Spleen (tissue), 7 donors: ENCODE measurements at regions not wholly inside any gene's neighbourhood (a gene's known extent, or its start where the extent isn't known, plus 50 kb on each side); places are given as distances from the start of the nearest gene placed in this dataset.

Source experiments
- CTCF ChIP-seq, 11 experiments: fragments of 200-600 bp in 7 of 11; fragments of 450-650 bp in 4 of 11; sonication (generic) in 4 of 11; IDR thresholded peaks in 8 of 11; conservative IDR thresholded peaks in 3 of 11; 1 replicate in 7 of 11; 2 replicates in 4 of 11; pipeline versions ENCODE4 v1.4.0 to v1.8.0; 2016 to 2021; ENCODE audit warnings: antibody characterized with exemption in 11 of 11, inconsistent platforms in 4 of 11, mild to moderate bottlenecking in 1 of 11
- POLR2A ChIP-seq, 3 donors: fragments of 450-650 bp; IDR thresholded peaks; one replicate each; pipeline ENCODE4 v1.5.1; 2017; ENCODE audit warnings: antibody characterized with exemption in 3 of 3, mild to moderate bottlenecking in 1 of 3
- POLR2AphosphoS5 ChIP-seq, 3 donors: sonication (generic); formaldehyde crosslinking; IDR thresholded peaks; one replicate each; pipeline ENCODE4 v1.5.1; 2017; ENCODE audit warnings: antibody characterized with exemption in 3 of 3
- donor health status: DM: no; HTN: no; CAD: no; lungs with moderate emphysema.
- donor health status: DM: no; HTN: no; CAD: no.
- donor health status: DM: no; HTN: no; CAD: no.

DNA sequence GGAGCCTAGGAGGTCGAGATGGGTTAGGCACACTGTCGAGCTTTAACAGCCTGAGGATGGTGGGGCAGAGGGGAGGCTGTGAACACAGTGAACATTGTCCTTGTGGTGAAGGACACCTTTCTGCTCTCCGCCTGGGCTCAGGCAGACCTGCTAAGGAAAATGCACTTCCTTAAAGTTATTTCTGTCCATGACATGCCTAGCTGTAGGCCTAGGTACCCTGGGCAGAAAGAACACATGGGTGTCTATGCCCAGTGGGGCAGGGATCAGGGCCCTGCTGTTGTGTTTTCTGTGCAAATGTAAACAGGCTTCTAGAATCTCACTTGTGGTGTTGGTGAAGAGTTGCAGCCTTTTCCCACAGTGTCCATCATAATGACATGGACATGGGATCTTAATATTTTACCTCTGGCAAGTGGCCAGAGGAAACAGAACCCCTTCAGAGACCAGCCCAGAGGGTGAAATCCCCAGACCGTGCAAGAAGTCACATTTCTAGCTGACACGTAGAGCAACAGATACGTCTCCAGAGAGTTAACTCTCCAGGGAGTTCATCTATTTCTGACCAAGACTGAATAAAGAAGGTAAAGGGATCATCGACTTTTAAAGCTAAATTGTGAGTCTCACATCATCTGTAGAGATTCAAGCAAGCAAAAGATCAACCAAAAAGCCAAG is 79.2 kb downstream of the C9orf152 start:
- TF ChIP-seq CTCF (IDR thresholded peaks at IDR 0.05 in 8 of 11, conservative IDR thresholded peaks at IDR 0.05 in 3 of 11) (no peak), POLR2A (IDR thresholded peaks at IDR 0.05) (no peak), POLR2AphosphoS5 (IDR thresholded peaks at IDR 0.05) (peak in 1 of 3 donors; percentile 30)
